Caco-2 (cell line): ENCODE measurements at regions not wholly inside any gene's neighbourhood (a gene's known extent, or its start where the extent isn't known, plus 50 kb on each side); places are given as distances from the start of the nearest gene placed in this dataset.

Experiments used
- BruUV-seq: library from RNA; stranded (reverse); fragments of 400-500 nt; replicated peaks from 2 replicates; lab custom pipeline; 2021; lab: Mats Ljungman, UMichigan
- CTCF ChIA-PET: fragments of 300-600 bp; sonication (Branson Sonifier 250); formaldehyde crosslinking; loops from one replicate; lab custom pipeline; 2022; ENCODE audit warnings: antibody characterized with exemption; lab: Charles Lee
- POLR2A ChIA-PET: fragments of 300-600 bp; sonication (Branson Sonifier 250); formaldehyde crosslinking; loops from one replicate; lab custom pipeline; 2022; ENCODE audit warnings: antibody characterized with exemption; lab: Charles Lee
- DNase-seq, 2 experiments: peaks; one replicate each; pipeline versions ENCODE4 v3.0.0 to v3.0.0-alpha.2; 2020 to 2022
- H3K27me3 ChIP-seq: replicated peaks from 2 replicates; pipeline ENCODE4 v1.6.0; 2011; ENCODE audit warnings: low read length; ENCODE audit not compliant: control insufficient read depth, insufficient read depth
- H3K36me3 ChIP-seq: 2 replicates; pipeline ENCODE4 v1.5.1; 2011; ENCODE audit warnings: low read length; ENCODE audit not compliant: control insufficient read depth, insufficient read depth
- H3K4me1 ChIP-seq: fragments of 250-450 bp; sonication (Bioruptor Pico); 2 replicates; pipeline ENCODE4 v1.5.1; 2020; ENCODE audit warnings: mild to moderate bottlenecking
- H3K4me3 ChIP-seq: 2 replicates; pipeline ENCODE4 v1.5.1; 2011; ENCODE audit warnings: low read depth, mild to moderate bottlenecking, control low read depth, low read length
- H3K9me3 ChIP-seq: fragments of 250-450 bp; sonication (Bioruptor Pico); 2 replicates; pipeline ENCODE4 v1.5.1; 2020; ENCODE audit warnings: mild to moderate bottlenecking, moderate library complexity
- H3K27ac Mint-ChIP-seq: one replicate; pipeline ENCODE4 v1.8.0; 2022; ENCODE audit warnings: mixed read lengths; ENCODE audit not compliant: unreplicated experiment
- H3K27me3 Mint-ChIP-seq: one replicate; pipeline ENCODE4 v1.8.0; 2022; ENCODE audit warnings: mixed read lengths; ENCODE audit not compliant: insufficient read depth, unreplicated experiment
- H3K36me3 Mint-ChIP-seq: one replicate; pipeline ENCODE4 v1.8.0; 2022; ENCODE audit warnings: mild to moderate bottlenecking, mixed read lengths; ENCODE audit not compliant: insufficient read depth, unreplicated experiment
- H3K4me1 Mint-ChIP-seq: one replicate; pipeline ENCODE4 v1.8.0; 2022; ENCODE audit warnings: low read depth, mixed read lengths; ENCODE audit not compliant: unreplicated experiment
- H3K4me3 Mint-ChIP-seq: one replicate; pipeline ENCODE4 v1.8.0; 2022; ENCODE audit warnings: mild to moderate bottlenecking, moderate library complexity, mixed read lengths; ENCODE audit not compliant: unreplicated experiment
- H3K9me3 Mint-ChIP-seq: one replicate; pipeline ENCODE4 v1.8.0; 2022; ENCODE audit warnings: mixed read lengths; ENCODE audit not compliant: unreplicated experiment
- CTCF ChIP-seq, 2 experiments: fragments of 200-600 bp in 1 of 2; IDR thresholded peaks; 1 replicate in 1 of 2; 2 replicates in 1 of 2; pipeline versions ENCODE4 v1.5.1 to v1.8.0; 2011 to 2022; ENCODE audit warnings: antibody characterized with exemption in 1 of 2, control low read depth in 1 of 2, inconsistent platforms in 1 of 2, low read depth in 1 of 2, low read length in 1 of 2, mild to moderate bottlenecking in 1 of 2, moderate library complexity in 1 of 2; ENCODE audit not compliant: insufficient read depth in 1 of 2, severe bottlenecking in 1 of 2, unreplicated experiment in 1 of 2
- intact Hi-C: fragments of 100-400 bp; cut with micrococcal nuclease; formaldehyde crosslinking; loops from one replicate; pipeline ENCODE4 v1.10.0; 2022; ENCODE audit not compliant: unreplicated experiment

DNA sequence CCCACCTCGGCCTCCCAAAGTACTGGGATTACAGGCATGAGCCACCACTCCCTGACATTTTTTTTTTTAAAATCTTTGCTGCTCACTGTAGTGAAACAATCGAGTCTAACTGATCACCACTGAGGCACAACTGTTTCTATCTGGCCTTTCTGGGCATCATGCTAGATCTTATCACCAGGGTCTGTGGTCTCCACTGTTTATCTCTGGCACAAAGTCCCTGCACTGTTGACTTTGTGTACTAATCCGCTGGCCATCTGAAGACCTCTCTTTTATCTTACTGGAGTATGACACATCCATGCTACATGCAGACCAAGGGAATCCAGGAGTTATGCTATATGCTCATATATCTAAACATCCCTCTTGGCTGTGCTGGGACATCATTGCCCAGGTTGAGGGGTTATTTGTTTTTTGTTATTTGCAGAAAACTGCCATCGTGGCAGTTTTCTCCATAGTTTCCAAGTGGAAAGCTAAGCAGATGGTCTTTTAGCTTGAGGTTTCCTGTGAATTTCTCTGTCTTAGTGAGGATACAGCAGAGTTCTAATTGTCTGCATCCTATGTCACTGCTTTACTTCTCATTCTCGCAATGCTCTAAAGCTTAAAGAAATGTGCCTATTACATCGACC is 456.9 kb downstream of the CCER1 start:
- peaks cover 7% of the 10 kb centered on the region for H3K4me1 Mint-ChIP-seq
- no peak overlapping the region for H3K4me3 ChIP-seq
- CTCF ChIA-PET = no interaction called here
- POLR2A ChIA-PET = no interaction called here
- no peaks in the 10 kb centered on the region for H3K9me3 Mint-ChIP-seq
- DNase-seq = no peak
- no peak for TF ChIP-seq CTCF (IDR thresholded peaks at IDR 0.05; ENCODE audit: insufficient read depth in 1 of 2, low read depth in 1 of 2, low read length in 1 of 2, severe bottlenecking in 1 of 2, unreplicated experiment in 1 of 2)
- H3K36me3 ChIP-seq = no peaks in the 10 kb centered on the region
- H3K27me3 Mint-ChIP-seq = no peaks in the 10 kb centered on the region
- BruUV-seq = no TSS peak
- no peak overlapping the region for H3K27ac Mint-ChIP-seq
- no peaks in the 10 kb centered on the region for H3K9me3 ChIP-seq
- H3K4me1 ChIP-seq = no peaks in the 10 kb centered on the region
- H3K4me3 Mint-ChIP-seq = no peak overlapping the region
- H3K36me3 Mint-ChIP-seq = no peaks in the 10 kb centered on the region
- intact Hi-C loops = no loop called here
- no peaks in the 10 kb centered on the region for H3K27me3 ChIP-seq

DNA sequence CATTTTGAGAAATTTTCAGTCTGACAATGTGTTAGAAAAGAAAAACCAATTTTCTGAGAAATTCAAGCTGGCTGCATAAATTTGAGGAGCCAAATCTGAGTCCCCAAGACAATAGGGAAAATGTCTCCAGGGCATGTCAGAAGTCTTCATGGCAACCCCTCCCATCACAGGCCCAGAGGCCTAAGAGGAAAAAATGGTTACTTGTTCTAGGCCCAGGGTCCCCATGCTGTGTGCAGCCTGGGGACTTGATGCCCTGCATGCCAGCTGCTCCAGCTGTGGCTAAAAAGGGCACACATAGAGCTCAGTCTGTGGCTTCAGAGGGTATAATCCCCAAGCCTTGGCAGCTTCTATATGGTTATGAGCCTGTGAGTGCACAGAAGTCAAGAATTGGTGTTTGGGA is 464.6 kb downstream of the CCER1 start:
- TF ChIP-seq CTCF (IDR thresholded peaks at IDR 0.05; ENCODE audit: insufficient read depth in 1 of 2, low read depth in 1 of 2, low read length in 1 of 2, severe bottlenecking in 1 of 2, unreplicated experiment in 1 of 2) = no peak
- Mint-ChIP-seq H3K4me3 (no peak overlapping the region), H3K9me3 (peaks cover 19% of the 10 kb centered on the region), H3K36me3 (no peaks in the 10 kb centered on the region), H3K27me3 (no peaks in the 10 kb centered on the region), H3K4me1 (no peaks in the 10 kb centered on the region), H3K27ac (no peak overlapping the region)
- no TSS peak for BruUV-seq
- no peak for DNase-seq
- Histone ChIP-seq H3K4me1 (no peaks in the 10 kb centered on the region), H3K27me3 (no peaks in the 10 kb centered on the region), H3K36me3 (no peaks in the 10 kb centered on the region), H3K9me3 (no peaks in the 10 kb centered on the region; the same call in 1 of the 2 replicates), H3K4me3 (no peak overlapping the region)
- ChIA-PET POLR2A (no interaction called here), CTCF (no interaction called here)
- intact Hi-C loops = no loop called here

- no peak overlapping the region for H3K4me3 ChIP-seq
- CTCF ChIA-PET = no interaction called here
- BruUV-seq = no TSS peak
- H3K36me3 ChIP-seq = no peaks in the 10 kb centered on the region
- no peaks in the 10 kb centered on the region for H3K27me3 Mint-ChIP-seq
- no peak for TF ChIP-seq CTCF (IDR thresholded peaks at IDR 0.05; ENCODE audit: insufficient read depth in 1 of 2, low read depth in 1 of 2, low read length in 1 of 2, severe bottlenecking in 1 of 2, unreplicated experiment in 1 of 2)
- no peak for DNase-seq
- intact Hi-C loops = no loop called here
- no peaks in the 10 kb centered on the region for H3K27me3 ChIP-seq
- H3K4me1 Mint-ChIP-seq = no peaks in the 10 kb centered on the region
- peaks cover 19% of the 10 kb centered on the region for H3K9me3 Mint-ChIP-seq
- H3K4me1 ChIP-seq = no peaks in the 10 kb centered on the region
- H3K36me3 Mint-ChIP-seq = no peaks in the 10 kb centered on the region
- H3K27ac Mint-ChIP-seq = no peak overlapping the region
- H3K4me3 Mint-ChIP-seq = no peak overlapping the region
- POLR2A ChIA-PET = no interaction called here
- no peaks in the 10 kb centered on the region; the same call in 1 of the 2 replicates for H3K9me3 ChIP-seq
Measured at GRCh38 chr12:90489141-90489540, 465.8 kb downstream of the CCER1 start.
